Stimulated activated CD8-positive, alpha-beta memory T cell treated with anti-CD3 and anti-CD28 coated beads, Interleukin-7, amount 100 ng/mL, for 48 hours (primary cell): ENCODE measurements at regions not wholly inside any gene's neighbourhood (a gene's known extent, or its start where the extent isn't known, plus 50 kb on each side); places are given as distances from the start of the nearest gene placed in this dataset.

Experiments
- DNase-seq, 2 donors: peaks; one replicate each; pipeline ENCODE4 v3.0.0-alpha.2; 2020; ENCODE audit warnings: low read depth in 1 of 2; ENCODE audit errors: extremely low read depth in 1 of 2

DNA sequence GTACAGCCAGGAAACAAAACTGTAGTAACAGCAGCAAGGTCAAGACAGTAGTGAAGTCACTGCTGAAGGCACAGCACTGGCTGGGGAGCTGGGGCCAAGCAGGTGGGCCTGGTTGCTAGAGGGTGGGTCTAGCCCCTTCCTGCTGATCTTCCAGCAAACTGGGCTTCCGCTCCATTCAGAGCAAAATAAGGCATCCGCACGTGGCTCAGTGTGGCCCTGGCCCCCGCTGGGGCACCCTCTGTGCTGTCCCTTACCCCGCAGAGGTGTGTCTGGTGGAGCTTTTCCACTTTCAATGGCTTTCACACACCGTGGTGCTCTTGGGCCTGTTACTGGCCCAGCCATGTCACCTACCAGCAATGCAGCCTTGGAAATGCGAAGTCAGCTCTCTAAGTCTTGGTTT lies 162.4 kb upstream of the B3GAT1 start:
- no peak for DNase-seq

- DNase-seq: no peak
Observed at GRCh38 chr11:134573857-134574256, 161.8 kb upstream of the B3GAT1 start.

GRCh38 chr11:134572741-134573675 lies 161.0 kb upstream of the B3GAT1 start:
- DNase-seq: no peak

GRCh38 chr11:134571301-134571700 lies 159.3 kb upstream of the B3GAT1 start:
- DNase-seq: no peak

DNA sequence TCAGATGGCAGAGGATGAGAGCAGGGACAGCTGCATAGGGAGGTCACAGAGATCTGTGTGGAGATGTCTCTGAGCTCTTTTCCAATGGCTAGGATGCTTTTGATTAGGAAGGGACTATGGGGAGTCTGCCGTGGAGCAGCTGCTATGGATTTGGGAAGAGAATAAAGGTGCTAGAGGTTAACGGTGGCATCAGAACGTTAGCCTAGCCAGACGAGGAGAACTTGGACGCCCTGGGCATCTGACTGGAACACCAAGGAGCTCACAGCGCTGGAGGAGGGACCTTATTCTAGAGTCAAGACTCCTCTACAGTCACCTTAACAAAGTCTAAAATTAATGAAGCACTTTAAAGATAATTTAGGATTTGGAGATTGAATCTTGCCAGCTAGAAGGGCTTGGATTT lies 157.2 kb upstream of the B3GAT1 start:
- DNase-seq: no peak

DNA sequence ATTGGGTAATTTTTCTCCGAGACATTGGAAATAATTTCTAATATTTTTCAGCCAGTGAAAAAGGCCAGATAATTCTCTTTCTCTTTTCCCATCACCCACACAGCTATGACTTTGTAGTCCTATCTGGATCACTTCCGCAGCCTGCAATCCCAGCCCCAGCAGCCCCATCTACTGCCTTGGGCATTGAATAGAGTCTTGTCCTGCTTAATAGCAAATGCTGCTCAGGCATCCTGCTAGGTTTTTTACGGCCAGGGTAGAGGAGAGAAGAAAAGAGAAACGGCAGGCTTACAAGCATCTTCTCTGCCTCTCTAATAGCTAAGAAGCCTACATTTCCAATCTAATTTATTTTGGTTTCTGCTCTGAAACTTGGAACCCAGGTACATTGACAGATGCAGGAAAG lies 154.3 kb upstream of the B3GAT1 start:
- no peak for DNase-seq

DNA sequence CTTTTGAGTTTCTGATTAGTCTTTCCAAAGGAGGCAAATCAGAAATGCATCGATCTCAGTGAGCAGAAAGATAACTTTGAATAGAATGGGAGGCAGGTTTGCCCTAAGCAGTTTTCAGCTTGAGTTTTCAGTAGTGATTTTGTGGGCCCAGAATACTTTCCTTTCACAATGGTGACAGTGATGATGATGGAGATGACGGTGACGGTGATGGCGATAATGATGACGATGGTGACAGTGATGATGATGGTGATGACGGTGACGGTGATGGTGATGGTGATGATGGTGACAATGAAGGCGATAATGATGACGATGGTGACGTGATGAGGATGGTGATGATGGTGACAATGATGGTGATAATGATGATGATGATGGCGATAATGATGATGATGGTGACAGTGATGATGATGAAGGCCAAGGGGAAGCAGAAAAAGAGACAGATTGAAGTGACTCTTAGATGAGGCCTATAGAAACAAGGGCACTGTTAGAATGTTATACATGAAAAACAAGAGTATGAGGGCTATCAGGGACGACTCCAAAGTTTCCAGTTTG lies 153.4 kb upstream of the B3GAT1 start:
- no peak for DNase-seq

DNA sequence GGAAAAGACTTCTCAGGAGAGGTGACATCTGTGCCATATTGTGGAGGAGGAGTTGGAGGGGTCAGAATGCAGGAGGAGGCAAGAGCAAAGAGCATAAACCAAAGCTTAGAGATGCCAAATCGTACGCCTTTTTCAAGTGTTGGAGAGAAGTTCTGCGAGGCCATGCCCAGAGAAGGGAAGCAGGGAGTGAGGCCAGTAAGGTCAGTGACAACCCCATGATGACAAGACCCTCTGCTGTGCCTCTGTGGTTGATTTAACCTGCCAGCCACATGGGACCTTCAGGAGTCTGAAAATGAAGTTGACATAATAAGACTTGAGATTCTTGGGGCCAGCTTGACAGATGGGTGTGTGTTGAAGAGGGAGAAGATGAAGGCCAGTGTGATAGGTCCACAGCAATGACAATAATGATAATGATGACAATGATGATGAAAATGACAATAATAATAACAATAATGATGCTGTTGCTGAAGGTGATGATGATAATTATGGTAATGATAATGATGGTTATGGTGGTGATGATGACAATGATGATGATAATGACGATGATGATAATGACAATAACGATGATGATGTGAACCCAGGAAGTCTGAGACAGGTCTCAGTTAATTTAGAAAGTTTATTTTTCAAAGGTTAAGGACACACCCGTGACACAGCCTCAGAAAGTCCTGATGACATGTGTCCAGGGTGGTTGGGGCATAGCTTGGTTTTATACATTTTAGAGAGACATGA lies 152.6 kb upstream of the B3GAT1 start:
- no peak for DNase-seq

- DNase-seq: no peak
Observed at GRCh38 chr11:134562941-134563471, 151.0 kb upstream of the B3GAT1 start.

DNA sequence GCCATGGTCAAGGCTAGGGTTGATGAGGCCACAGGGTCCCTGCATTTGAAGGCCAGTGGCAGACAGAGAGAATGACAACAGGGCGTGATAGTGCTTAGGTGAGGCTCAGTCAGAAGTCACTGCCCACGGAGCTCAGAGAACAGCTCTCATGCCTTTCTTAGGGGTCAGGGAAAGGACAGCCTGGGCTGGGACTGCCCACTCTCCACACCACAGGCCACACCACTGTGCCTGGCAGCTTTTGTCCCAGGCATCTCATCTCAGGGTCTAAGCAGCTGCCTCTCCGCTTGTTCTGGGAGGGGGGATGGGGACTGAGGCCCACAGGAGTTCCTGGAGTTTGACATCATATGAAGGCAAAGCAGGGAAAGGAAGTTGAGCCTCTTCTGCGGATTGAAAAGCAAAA lies 150.2 kb upstream of the B3GAT1 start:
- no peak for DNase-seq

- no peak for DNase-seq
Observed at GRCh38 chr11:134561331-134561720, 149.3 kb upstream of the B3GAT1 start.

DNA sequence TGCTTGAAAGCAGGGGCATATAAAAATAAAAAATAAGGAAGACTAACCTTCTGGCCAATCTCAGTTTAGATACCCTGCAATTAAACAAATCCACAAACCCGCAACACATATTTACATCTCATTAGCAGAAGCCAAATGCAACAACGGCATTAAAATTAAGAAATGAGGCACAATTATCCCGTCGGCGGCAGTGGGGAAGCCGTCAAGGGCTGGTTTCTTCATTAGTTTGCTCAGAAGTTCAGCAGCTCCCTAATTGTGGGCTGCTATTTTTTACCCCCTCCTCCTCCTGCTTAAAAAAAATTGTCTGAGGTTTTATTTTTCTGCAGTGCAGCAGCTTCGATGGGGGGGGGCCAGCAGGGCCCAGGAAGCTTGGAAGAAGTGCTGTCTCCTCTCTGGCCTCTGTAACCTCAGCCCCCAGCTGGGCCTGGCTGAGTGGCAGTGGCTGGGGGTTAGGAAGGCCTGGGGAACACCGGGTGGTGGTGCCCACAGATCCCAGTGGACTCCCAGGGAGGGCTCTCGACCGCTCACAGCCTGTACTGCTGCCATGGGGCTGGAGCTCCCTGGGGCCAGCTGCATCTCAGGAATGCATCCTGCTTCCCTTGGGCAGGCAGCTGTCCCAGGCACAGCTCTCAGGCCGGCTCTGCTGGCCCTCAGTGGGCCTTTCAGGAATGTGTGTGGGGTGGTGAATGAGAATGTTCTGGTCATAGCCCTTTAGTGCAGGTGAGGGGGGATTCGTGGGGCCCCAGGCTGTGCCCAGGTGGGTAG lies 148.7 kb upstream of the B3GAT1 start:
- no peak for DNase-seq

- no peak for DNase-seq
Observed at GRCh38 chr11:134560066-134560465, 148.0 kb upstream of the B3GAT1 start.

GRCh38 chr11:134559602-134559962 lies 147.5 kb upstream of the B3GAT1 start:
- DNase-seq: no peak

- no peak for DNase-seq
Observed at GRCh38 chr11:134558916-134559601, 147.0 kb upstream of the B3GAT1 start.

- DNase-seq: no peak
Observed at GRCh38 chr11:134558258-134558835, 146.3 kb upstream of the B3GAT1 start.

DNA sequence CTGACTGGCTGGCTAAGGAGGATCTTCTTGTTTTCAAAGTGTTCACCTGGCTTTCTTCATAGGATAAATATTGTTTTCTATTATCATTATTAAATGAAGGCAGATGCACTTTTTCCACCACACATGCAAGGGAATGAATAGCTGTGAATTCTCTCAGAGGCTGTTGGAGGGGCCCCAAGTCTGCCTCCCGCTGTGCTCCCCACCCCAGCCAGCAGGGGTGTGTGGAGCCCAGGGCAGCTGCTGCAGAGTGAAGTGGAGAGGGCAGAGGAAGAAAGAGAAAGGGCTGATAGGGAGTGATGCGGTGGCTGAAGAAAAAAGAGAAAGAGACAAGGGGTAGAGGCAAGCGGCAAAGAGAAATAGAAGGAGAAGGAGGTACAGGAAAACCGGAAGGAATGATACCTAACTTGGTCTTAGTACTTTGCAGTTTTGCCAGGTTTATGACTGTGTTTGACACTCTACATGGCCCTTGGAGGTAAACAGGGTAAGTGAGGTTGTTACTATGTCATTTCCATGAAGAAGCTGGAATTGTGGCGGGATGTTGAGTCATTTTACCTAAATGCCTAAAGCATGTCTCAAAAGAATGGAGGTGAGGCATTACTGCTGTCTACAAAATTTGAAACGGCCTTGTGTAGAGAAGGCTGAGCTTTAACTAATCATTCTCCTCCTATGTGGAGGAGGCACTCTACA lies 145.7 kb upstream of the B3GAT1 start:
- no peak for DNase-seq

- DNase-seq: no peak
Observed at GRCh38 chr11:134556186-134556585, 144.1 kb upstream of the B3GAT1 start.

GRCh38 chr11:134555510-134555909 lies 143.5 kb upstream of the B3GAT1 start:
- no peak for DNase-seq
